ENCODE measurements at regions not wholly inside any gene's neighbourhood (a gene's known extent, or its start where the extent isn't known, plus 50 kb on each side); places are given as distances from the start of the nearest gene placed in this dataset.

DNA sequence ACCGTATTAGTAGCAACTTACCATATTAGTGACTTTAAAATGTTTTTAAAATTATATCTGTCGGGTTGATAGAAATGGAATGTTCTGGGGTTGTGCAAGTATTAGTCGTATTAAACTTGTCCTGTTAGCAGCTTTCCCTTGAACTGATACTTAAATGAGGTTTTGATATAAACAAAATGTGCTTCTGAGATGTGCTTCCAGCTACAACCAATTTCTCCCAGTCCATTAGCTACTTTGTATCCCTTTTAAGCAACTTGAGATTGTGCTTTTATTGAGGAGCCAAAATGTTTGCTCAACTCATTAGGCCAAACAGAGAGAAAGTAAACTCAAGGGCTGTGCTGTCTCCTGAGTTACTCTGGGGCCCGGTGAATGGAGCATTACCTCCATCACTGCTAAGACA lies 255.0 kb upstream of the RBFOX1 start:
- FAIRE-seq (no peak), DNase-seq (ENCODE audit: insufficient read length, low spot score) (no peak)
- no peak for TF ChIP-seq CTCF (IDR thresholded peaks at IDR 0.05; ENCODE audit: insufficient read depth, missing control alignments)

- FAIRE-seq: no peak
- no peak for TF ChIP-seq CTCF (IDR thresholded peaks at IDR 0.05; ENCODE audit: insufficient read depth, missing control alignments)
- no peak for DNase-seq (ENCODE audit: insufficient read length, low spot score)
Observed at GRCh38 chr16:7074715-7075114, 257.9 kb upstream of the RBFOX1 start.

DNA sequence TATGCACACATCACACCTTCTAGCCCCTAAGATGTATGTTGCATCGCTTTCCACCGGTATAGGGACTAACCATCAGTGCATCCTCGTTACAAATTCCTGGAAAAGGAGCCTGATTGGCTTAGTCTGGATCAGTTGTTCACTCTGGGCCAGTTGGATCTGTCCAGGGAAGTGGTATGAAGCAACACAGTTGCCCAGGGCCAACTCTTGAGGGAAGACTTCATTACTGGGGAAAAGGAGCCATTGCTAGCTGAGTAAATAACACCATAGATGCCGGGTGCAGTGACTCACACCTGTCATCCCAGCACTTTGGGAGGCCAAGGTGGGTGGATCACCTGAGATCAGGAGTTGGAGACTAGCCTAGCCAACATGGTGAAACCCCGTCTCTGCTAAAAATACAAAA lies 275.2 kb upstream of the RBFOX1 start:
- TF ChIP-seq CTCF (IDR thresholded peaks at IDR 0.05; ENCODE audit: insufficient read depth, missing control alignments): no peak
- DNase-seq (ENCODE audit: insufficient read length, low spot score): no peak
- no peak for FAIRE-seq

- FAIRE-seq (no peak), DNase-seq (ENCODE audit: insufficient read length, low spot score) (no peak)
- TF ChIP-seq CTCF (IDR thresholded peaks at IDR 0.05; ENCODE audit: insufficient read depth, missing control alignments): no peak
Observed at GRCh38 chr16:7055443-7055842, 277.2 kb upstream of the RBFOX1 start.

DNA sequence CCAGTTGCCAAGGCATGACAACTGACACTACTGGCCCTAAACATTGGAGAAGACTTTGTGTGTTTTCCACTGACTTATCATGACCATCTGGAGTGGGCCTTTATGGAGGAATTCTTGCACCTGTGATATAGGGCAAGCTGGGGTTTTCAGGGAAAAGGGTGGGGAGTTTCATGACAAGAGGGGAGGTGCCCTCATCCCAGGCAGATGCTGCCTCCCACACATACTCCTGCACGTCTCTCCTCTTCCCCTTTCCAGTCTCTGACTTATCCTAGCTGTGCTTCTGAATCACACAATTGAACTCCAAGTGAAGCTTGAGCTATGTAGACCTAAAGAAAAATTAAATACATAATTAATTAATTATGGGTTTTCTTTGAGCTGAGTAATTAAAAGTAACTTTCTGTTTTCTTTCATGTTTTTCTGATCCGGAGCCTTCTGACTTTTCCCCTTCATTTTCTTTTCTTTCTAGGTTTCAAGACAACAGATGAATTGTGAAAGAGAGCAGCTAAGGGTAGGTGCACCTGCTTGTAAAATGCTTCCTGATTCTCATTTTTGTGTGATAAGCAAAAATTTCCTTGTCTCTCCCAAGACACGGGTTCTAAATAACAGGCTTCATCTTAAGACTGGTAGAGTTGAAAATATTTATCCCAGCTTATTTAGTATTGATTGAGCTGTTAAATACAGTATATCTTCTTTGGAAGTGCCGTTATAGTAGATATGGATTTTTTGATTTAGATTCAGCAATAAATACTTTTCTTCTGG lies 280.9 kb upstream of the RBFOX1 start:
- no peak for TF ChIP-seq CTCF (IDR thresholded peaks at IDR 0.05; ENCODE audit: insufficient read depth, missing control alignments)
- no peak for FAIRE-seq
- no peak for DNase-seq (ENCODE audit: insufficient read length, low spot score)

DNA sequence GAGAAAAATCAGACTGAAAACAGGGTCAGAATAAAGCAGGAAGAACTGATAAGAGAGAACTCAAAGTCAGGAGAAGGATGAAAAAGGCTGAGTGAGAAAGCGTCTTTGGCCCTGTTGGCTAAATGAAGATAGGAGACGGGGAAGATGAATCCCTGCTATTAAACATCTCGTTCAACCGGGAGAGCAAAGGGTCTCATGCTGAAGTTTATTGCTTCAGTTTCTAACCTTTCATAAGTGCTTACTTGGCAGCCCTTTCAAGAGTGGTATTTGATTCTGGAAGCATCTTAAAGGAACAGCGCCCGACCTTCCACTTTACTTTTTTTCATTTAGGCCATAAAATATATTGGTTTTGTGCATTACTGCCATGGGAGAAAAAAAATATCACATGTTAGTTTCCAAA lies 288.3 kb upstream of the RBFOX1 start:
- no peak for DNase-seq (ENCODE audit: insufficient read length, low spot score)
- no peak for TF ChIP-seq CTCF (IDR thresholded peaks at IDR 0.05; ENCODE audit: insufficient read depth, missing control alignments)
- no peak for FAIRE-seq

DNA sequence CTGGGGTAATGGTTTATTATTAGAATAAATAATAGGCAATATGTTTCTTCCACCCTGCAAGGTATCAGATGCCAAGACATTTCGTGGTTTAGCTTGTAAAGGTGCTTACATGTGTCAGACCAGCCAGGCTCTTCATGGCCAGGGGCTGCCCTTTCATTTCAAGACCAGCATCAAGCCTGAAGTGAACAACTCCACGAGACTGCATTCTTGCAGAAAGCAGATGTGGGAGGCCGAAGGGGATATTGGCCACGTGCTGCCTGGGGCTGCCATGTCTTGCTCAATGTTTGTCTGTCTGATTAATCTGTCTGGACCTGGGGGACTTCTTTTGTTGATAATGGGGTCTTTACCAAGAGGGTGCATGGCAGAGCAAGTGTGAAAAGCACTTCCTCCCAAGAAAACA lies 294.2 kb upstream of the RBFOX1 start:
- FAIRE-seq (no peak), DNase-seq (ENCODE audit: insufficient read length, low spot score) (no peak)
- TF ChIP-seq CTCF (IDR thresholded peaks at IDR 0.05; ENCODE audit: insufficient read depth, missing control alignments): no peak
